ENCODE measurements at regions not wholly inside any gene's neighbourhood (a gene's known extent, or its start where the extent isn't known, plus 50 kb on each side); places are given as distances from the start of the nearest gene placed in this dataset.
"Not testable (repeated sequence)": the region's sequence is repeated elsewhere in the genome, so short reads cannot be mapped to it uniquely, and the experiment has no call there.

GRCh38 chr18:56316727-56317126 lies 321.7 kb downstream of the TXNL1 start:
- DNase-seq (ENCODE audit: low read depth in 2 of 2), result no peak

DNA sequence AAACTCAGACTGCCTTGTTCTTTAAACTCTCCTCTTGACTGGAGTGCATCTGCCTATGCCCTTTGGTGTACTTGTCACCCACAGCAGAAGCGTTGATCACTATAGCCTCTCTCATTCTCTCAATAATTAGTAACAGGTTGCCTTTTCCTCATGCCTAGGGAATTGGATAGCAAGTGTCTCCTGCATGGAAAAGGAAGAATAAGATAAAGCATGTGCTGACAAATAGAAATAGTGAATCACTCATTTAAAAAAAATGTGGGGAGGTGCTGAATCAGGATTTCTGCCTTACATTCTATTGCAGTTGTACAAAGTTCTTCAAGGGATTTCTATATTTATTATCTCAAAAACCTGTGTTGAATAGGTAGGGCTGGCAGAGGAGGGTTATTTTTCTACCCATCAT lies 323.0 kb downstream of the TXNL1 start:
- no peak for DNase-seq (ENCODE audit: low read depth in 2 of 2)

DNA sequence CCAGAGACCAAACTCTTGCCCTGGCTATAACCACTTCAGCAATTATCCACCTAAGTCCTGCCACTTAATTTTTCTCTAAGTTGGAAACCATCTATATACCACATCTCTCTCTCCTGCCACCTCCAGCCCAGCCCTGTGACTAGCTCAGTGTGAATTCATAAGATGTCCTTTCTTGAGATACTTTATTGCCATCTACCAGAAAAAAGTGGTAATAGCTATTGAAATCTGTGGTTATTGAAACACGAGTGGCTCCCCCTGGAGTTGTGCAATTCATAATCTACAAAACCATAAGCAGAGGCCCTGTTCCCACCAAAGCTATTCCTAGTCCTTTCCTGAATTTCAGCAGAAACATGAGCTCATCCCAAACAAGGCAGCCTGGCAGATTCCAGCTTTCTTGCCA lies 324.0 kb downstream of the TXNL1 start:
- no peak for DNase-seq (ENCODE audit: low read depth in 2 of 2)

GRCh38 chr18:56312551-56313335 lies 325.6 kb downstream of the TXNL1 start:
- no peak for DNase-seq (ENCODE audit: low read depth in 2 of 2)

GRCh38 chr18:56309104-56309503 lies 329.3 kb downstream of the TXNL1 start:
- no peak for DNase-seq (ENCODE audit: low read depth in 2 of 2)

- DNase-seq (ENCODE audit: low read depth in 2 of 2), result no peak
Measured at GRCh38 chr18:56307354-56308170, 330.8 kb downstream of the TXNL1 start.

- DNase-seq (ENCODE audit: low read depth in 2 of 2), result no peak
Measured at GRCh38 chr18:56306797-56307196, 331.6 kb downstream of the TXNL1 start.

- DNase-seq (ENCODE audit: low read depth in 2 of 2), result no peak
Measured at GRCh38 chr18:56305583-56305982, 332.8 kb downstream of the TXNL1 start.

- no peak for DNase-seq (ENCODE audit: low read depth in 2 of 2)
Measured at GRCh38 chr18:56302156-56302555, 336.2 kb downstream of the TXNL1 start.

DNA sequence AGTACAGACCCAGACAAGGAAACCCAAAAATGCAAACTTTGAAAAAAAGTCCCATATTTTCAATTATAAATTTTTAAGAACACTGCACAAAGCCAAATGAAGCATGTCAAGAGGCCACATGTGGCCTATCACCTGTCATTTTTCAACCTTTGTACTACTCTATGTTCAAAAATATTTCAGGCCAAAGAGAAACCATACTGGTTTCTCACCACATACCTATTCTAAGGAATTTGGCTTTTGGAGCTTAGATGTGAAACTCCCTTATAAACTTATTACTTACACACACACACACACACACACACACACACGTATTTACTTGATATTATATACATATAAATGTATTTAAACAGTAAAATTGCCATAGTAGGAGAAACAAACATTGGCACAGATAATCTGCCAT lies 338.7 kb downstream of the TXNL1 start:
- no peak for DNase-seq (ENCODE audit: low read depth in 2 of 2)

- DNase-seq (ENCODE audit: low read depth in 2 of 2), result no peak
Measured at GRCh38 chr18:56298935-56299334, 339.5 kb downstream of the TXNL1 start.

DNA sequence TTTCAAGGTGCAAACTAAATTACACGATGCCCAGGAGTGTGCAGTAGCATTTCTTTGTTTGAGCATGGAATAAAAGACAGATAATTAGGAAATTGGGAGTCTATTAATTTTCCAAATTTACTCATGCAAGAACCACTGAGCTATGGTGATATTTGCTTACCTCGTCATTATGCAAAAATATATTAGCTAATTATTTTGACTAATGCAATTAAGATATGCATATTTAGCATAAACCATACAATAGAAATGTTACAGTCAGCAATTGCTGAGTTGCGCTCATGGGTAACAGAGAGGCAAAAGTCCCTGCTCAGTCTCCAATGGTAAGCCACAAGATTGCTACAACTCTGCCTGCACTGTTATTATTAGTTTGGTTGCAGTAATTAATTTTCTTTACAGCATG lies 342.0 kb downstream of the TXNL1 start:
- DNase-seq (ENCODE audit: low read depth in 2 of 2), result no peak

GRCh38 chr18:56294484-56295183 lies 343.8 kb downstream of the TXNL1 start:
- DNase-seq (ENCODE audit: low read depth in 2 of 2), result no peak

DNA sequence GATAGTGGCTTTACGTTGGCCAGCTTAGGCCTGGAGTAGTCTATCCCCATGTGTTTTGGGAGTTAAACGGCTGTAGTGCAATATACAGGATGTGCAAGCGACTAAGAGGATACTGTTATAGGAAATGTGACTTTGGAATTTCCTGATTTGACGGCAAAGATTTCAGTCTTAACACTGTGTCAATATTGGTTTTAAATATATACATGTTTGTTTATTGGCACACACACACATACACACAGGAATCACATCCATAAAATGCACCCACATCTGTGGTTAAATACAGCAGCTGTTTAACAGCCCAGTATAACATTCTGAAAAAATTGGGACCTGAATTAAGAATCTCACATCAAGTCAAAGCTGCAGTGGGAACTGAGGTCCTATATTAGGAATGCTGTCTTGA lies 347.1 kb downstream of the TXNL1 start:
- no peak for DNase-seq (ENCODE audit: low read depth in 2 of 2)

- no peak for DNase-seq (ENCODE audit: low read depth in 2 of 2)
Measured at GRCh38 chr18:56289381-56289780, 349.0 kb downstream of the TXNL1 start.

- no peak for DNase-seq (ENCODE audit: low read depth in 2 of 2)
Measured at GRCh38 chr18:56286775-56287325, 351.5 kb downstream of the TXNL1 start.

- DNase-seq (ENCODE audit: low read depth in 2 of 2), result no peak
Measured at GRCh38 chr18:56285387-56286065, 352.9 kb downstream of the TXNL1 start.

DNA sequence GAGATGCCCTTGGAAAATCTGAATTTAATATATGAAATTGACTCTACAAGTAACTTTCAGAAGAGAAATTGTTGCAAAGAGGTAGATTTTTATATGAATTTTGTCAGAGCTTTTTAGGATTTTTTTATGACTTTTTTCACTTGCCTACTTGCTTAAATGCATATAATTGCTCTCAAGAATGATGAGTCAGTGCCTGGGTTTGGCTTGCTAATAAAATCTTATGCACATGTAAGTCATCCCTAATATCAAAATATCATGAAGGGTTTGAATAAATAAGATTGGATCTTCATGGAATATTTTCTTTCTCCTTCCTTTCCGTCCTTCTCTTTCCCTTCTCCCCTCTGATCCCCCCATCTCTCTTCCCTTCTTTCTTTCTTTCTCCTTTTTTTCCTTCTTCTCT lies 354.1 kb downstream of the TXNL1 start:
- DNase-seq (ENCODE audit: low read depth in 2 of 2), result no peak

- no peak for DNase-seq (ENCODE audit: low read depth in 2 of 2)
Measured at GRCh38 chr18:56283316-56283715, 355.1 kb downstream of the TXNL1 start.

DNA sequence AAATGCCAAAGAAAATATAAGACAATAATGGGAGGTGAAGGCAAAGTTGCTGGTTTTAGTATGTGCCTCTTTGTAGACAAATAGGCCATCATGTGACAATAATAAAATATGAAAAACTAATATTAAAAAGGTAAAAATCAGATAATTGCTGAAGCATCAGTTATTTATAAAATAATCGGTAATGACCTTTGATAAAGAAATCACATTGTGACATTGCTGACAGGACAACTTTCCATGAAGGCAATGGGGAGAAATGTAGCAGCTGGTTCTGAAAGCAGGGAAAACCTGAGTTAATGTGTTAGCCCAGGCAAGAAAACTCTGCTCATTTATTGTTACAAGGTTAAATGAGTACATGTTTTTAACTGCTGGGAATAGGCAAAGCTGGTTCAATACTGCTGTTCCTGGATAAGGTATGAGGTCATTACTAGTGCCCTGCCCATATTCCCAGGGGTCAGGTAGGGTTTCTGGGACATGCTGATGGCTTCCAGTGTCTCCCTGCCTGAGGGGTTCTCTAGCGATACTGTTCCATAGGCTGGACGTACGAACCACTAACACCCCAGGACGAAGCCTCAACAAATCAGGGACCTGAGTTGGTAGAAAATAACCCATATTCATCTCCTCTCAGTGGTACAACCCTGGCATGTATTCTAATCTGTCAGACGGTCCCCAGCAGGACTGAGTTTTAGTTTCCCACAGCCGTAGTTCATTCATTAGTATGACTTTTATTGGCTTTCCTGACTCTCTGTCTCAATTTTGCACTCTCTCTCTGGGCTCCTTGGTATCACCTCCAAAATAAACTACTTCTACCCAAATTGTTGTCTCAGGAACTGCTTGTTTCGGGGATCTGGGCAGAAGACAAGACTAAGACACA lies 355.9 kb downstream of the TXNL1 start:
- no peak for DNase-seq (ENCODE audit: low read depth in 2 of 2)

GRCh38 chr18:56279816-56280215 lies 358.6 kb downstream of the TXNL1 start:
- not testable (repeated sequence) for DNase-seq (ENCODE audit: low read depth in 2 of 2)

Measured in stimulated activated CD8-positive, alpha-beta memory T cell treated with anti-CD3 and anti-CD28 coated beads, Interleukin-15, amount 100 ng/mL, for 48 hours (primary cell).